ENCODE measurements at regions not wholly inside any gene's neighbourhood (a gene's known extent, or its start where the extent isn't known, plus 50 kb on each side); places are given as distances from the start of the nearest gene placed in this dataset.

GRCh38 chr7:86320341-86320740, 323.4 kb upstream of the GRM3 start:
- H3K14ac ChIP-seq (ENCODE audit: low read length): no peak overlapping the region
- H3K9ac ChIP-seq (ENCODE audit: low read length): no peak overlapping the region
- H2BK5ac ChIP-seq (ENCODE audit: low read depth, low read length, poor library complexity): no peak overlapping the region
- no peaks in the 10 kb centered on the region for H3K27me3 ChIP-seq (ENCODE audit: insufficient read depth, low read length)
- H3K4me1 ChIP-seq (ENCODE audit: control insufficient read depth in 1 of 2, insufficient read depth in 2 of 2, low read length in 2 of 2): no peaks in the 10 kb centered on the region
- no peak overlapping the region for H4K12ac ChIP-seq (ENCODE audit: low read depth, low read length)
- no peaks in the 10 kb centered on the region for H3K79me2 ChIP-seq (ENCODE audit: control insufficient read depth, insufficient read depth, low read length, poor library complexity)
- H3K36me3 ChIP-seq (ENCODE audit: control insufficient read depth in 1 of 2, insufficient read depth in 2 of 2, low read length in 2 of 2): no peaks in the 10 kb centered on the region
- no peaks in the 10 kb centered on the region for H3K79me1 ChIP-seq (ENCODE audit: low read length)
- DNase-seq: no peak
- no peak overlapping the region for H3K4me2 ChIP-seq (ENCODE audit: low read length)
- H2BK12ac ChIP-seq (ENCODE audit: low read length): no peak overlapping the region
- H3K9me3 ChIP-seq (ENCODE audit: insufficient read depth, low read depth, low read length): no peaks in the 10 kb centered on the region
- no peak overlapping the region for H2AK5ac ChIP-seq (ENCODE audit: low read length)
- H4K91ac ChIP-seq (ENCODE audit: low read depth, low read length): no peak overlapping the region
- H3K23ac ChIP-seq (ENCODE audit: low read length): no peak overlapping the region
- H2AFZ ChIP-seq (ENCODE audit: insufficient read depth, low read length, poor library complexity): no peak overlapping the region
- H3K27ac ChIP-seq (ENCODE audit: low read depth, low read length): no peak overlapping the region
- no peak overlapping the region for H3K18ac ChIP-seq (ENCODE audit: low read length)
- no peak overlapping the region for H3K4ac ChIP-seq (ENCODE audit: low read depth, low read length)
- H4K8ac ChIP-seq (ENCODE audit: low read depth, low read length): no peak overlapping the region
- H3K4me3 ChIP-seq (ENCODE audit: low read depth, low read length): no peak overlapping the region
- no peak overlapping the region for H2BK120ac ChIP-seq (ENCODE audit: insufficient read depth, low read length, poor library complexity)

- no peak overlapping the region for H2AK5ac ChIP-seq (ENCODE audit: low read length)
- no peak overlapping the region for H4K91ac ChIP-seq (ENCODE audit: low read depth, low read length)
- no peaks in the 10 kb centered on the region for H3K27me3 ChIP-seq (ENCODE audit: insufficient read depth, low read length)
- no peaks in the 10 kb centered on the region for H3K4me1 ChIP-seq (ENCODE audit: control insufficient read depth in 1 of 2, insufficient read depth in 2 of 2, low read length in 2 of 2)
- no peak overlapping the region for H3K4ac ChIP-seq (ENCODE audit: low read depth, low read length)
- no peak overlapping the region for H2BK5ac ChIP-seq (ENCODE audit: low read depth, low read length, poor library complexity)
- no peak overlapping the region for H4K12ac ChIP-seq (ENCODE audit: low read depth, low read length)
- no peak overlapping the region for H3K9ac ChIP-seq (ENCODE audit: low read length)
- no peak overlapping the region for H3K4me2 ChIP-seq (ENCODE audit: low read length)
- H3K18ac ChIP-seq (ENCODE audit: low read length): no peak overlapping the region
- no peak overlapping the region for H3K23ac ChIP-seq (ENCODE audit: low read length)
- DNase-seq: no peak
- no peaks in the 10 kb centered on the region for H3K79me2 ChIP-seq (ENCODE audit: control insufficient read depth, insufficient read depth, low read length, poor library complexity)
- H2AFZ ChIP-seq (ENCODE audit: insufficient read depth, low read length, poor library complexity): no peak overlapping the region
- no peaks in the 10 kb centered on the region for H3K36me3 ChIP-seq (ENCODE audit: control insufficient read depth in 1 of 2, insufficient read depth in 2 of 2, low read length in 2 of 2)
- H3K79me1 ChIP-seq (ENCODE audit: low read length): no peaks in the 10 kb centered on the region
- no peak overlapping the region for H2BK12ac ChIP-seq (ENCODE audit: low read length)
- no peak overlapping the region for H3K4me3 ChIP-seq (ENCODE audit: low read depth, low read length)
- no peak overlapping the region for H3K27ac ChIP-seq (ENCODE audit: low read depth, low read length)
- H3K9me3 ChIP-seq (ENCODE audit: insufficient read depth, low read depth, low read length): no peaks in the 10 kb centered on the region
- H3K14ac ChIP-seq (ENCODE audit: low read length): no peak overlapping the region
- WGBS (ENCODE audit: extremely low coverage, insufficient coverage, insufficient read length): no CpG with 5 or more reads among the region's 2 CpGs
- H4K8ac ChIP-seq (ENCODE audit: low read depth, low read length): no peak overlapping the region
- no peak overlapping the region for H2BK120ac ChIP-seq (ENCODE audit: insufficient read depth, low read length, poor library complexity)
Observed at GRCh38 chr7:86313842-86314241, 329.9 kb upstream of the GRM3 start.

- Histone ChIP-seq H2AFZ (ENCODE audit: insufficient read depth, low read length, poor library complexity) (no peak overlapping the region), H2AK5ac (ENCODE audit: low read length) (no peak overlapping the region), H3K79me2 (ENCODE audit: control insufficient read depth, insufficient read depth, low read length, poor library complexity) (no peaks in the 10 kb centered on the region), H2BK120ac (ENCODE audit: insufficient read depth, low read length, poor library complexity) (no peak overlapping the region), H3K14ac (ENCODE audit: low read length) (no peak overlapping the region), H3K18ac (ENCODE audit: low read length) (no peak overlapping the region), H4K8ac (ENCODE audit: low read depth, low read length) (no peak overlapping the region), H3K4me2 (ENCODE audit: low read length) (no peak overlapping the region), H3K4me3 (ENCODE audit: low read depth, low read length) (no peak overlapping the region), H3K36me3 (ENCODE audit: control insufficient read depth in 1 of 2, insufficient read depth in 2 of 2, low read length in 2 of 2) (no peaks in the 10 kb centered on the region), H4K12ac (ENCODE audit: low read depth, low read length) (no peak overlapping the region), H3K79me1 (ENCODE audit: low read length) (no peaks in the 10 kb centered on the region), H3K27ac (ENCODE audit: low read depth, low read length) (no peak overlapping the region), H3K27me3 (ENCODE audit: insufficient read depth, low read length) (no peaks in the 10 kb centered on the region), H3K9ac (ENCODE audit: low read length) (no peak overlapping the region), H4K91ac (ENCODE audit: low read depth, low read length) (no peak overlapping the region), H2BK5ac (ENCODE audit: low read depth, low read length, poor library complexity) (no peak overlapping the region), H3K4me1 (ENCODE audit: control insufficient read depth in 1 of 2, insufficient read depth in 2 of 2, low read length in 2 of 2) (no peaks in the 10 kb centered on the region), H3K23ac (ENCODE audit: low read length) (no peak overlapping the region), H2BK12ac (ENCODE audit: low read length) (no peak overlapping the region), H3K4ac (ENCODE audit: low read depth, low read length) (no peak overlapping the region), H3K9me3 (ENCODE audit: insufficient read depth, low read depth, low read length) (no peaks in the 10 kb centered on the region)
- DNase-seq: no peak
- no CpG with 5 or more reads among the region's 3 CpGs for WGBS (ENCODE audit: extremely low coverage, insufficient coverage, insufficient read length)
Observed at GRCh38 chr7:86301301-86301700, 342.4 kb upstream of the GRM3 start.

GRCh38 chr7:86295526-86295925, 348.2 kb upstream of the GRM3 start:
- H2BK12ac ChIP-seq (ENCODE audit: low read length): no peak overlapping the region
- H3K23ac ChIP-seq (ENCODE audit: low read length): no peak overlapping the region
- no peaks in the 10 kb centered on the region for H3K79me1 ChIP-seq (ENCODE audit: low read length)
- H3K27me3 ChIP-seq (ENCODE audit: insufficient read depth, low read length): no peaks in the 10 kb centered on the region
- no peaks in the 10 kb centered on the region for H3K9me3 ChIP-seq (ENCODE audit: insufficient read depth, low read depth, low read length)
- H3K4me3 ChIP-seq (ENCODE audit: low read depth, low read length): no peak overlapping the region
- no peak overlapping the region for H2BK5ac ChIP-seq (ENCODE audit: low read depth, low read length, poor library complexity)
- no peak for DNase-seq
- no peak overlapping the region for H2AFZ ChIP-seq (ENCODE audit: insufficient read depth, low read length, poor library complexity)
- H2AK5ac ChIP-seq (ENCODE audit: low read length): no peak overlapping the region
- no peaks in the 10 kb centered on the region for H3K79me2 ChIP-seq (ENCODE audit: control insufficient read depth, insufficient read depth, low read length, poor library complexity)
- H3K4me1 ChIP-seq (ENCODE audit: control insufficient read depth in 1 of 2, insufficient read depth in 2 of 2, low read length in 2 of 2): no peaks in the 10 kb centered on the region
- H2BK120ac ChIP-seq (ENCODE audit: insufficient read depth, low read length, poor library complexity): no peak overlapping the region
- H3K4me2 ChIP-seq (ENCODE audit: low read length): no peak overlapping the region
- no peak overlapping the region for H3K18ac ChIP-seq (ENCODE audit: low read length)
- H4K91ac ChIP-seq (ENCODE audit: low read depth, low read length): no peak overlapping the region
- H3K4ac ChIP-seq (ENCODE audit: low read depth, low read length): no peak overlapping the region
- H4K8ac ChIP-seq (ENCODE audit: low read depth, low read length): no peak overlapping the region
- H4K12ac ChIP-seq (ENCODE audit: low read depth, low read length): no peak overlapping the region
- no peak overlapping the region for H3K27ac ChIP-seq (ENCODE audit: low read depth, low read length)
- H3K9ac ChIP-seq (ENCODE audit: low read length): no peak overlapping the region
- no peaks in the 10 kb centered on the region for H3K36me3 ChIP-seq (ENCODE audit: control insufficient read depth in 1 of 2, insufficient read depth in 2 of 2, low read length in 2 of 2)
- H3K14ac ChIP-seq (ENCODE audit: low read length): no peak overlapping the region
- no CpG with 5 or more reads among the region's 2 CpGs for WGBS (ENCODE audit: extremely low coverage, insufficient coverage, insufficient read length)

Measured in trophoblast cell (in vitro differentiated cells and primary cell).